Naive thymus-derived CD8-positive, alpha-beta T cell (primary cell): ENCODE measurements at regions not wholly inside any gene's neighbourhood (a gene's known extent, or its start where the extent isn't known, plus 50 kb on each side); places are given as distances from the start of the nearest gene placed in this dataset.
"Not testable (repeated sequence)": the region's sequence is repeated elsewhere in the genome, so short reads cannot be mapped to it uniquely, and the experiment has no call there.

ENCODE experiments used
- ATAC-seq, 2 donors: fragments of 150-1000 bp; cut with Tn5 transposase in 1 of 2; sonication (Bioruptor Pico), chemical (Tn5 transposase) in 1 of 2; 1 replicate in 1 of 2; 2 replicates in 1 of 2; pipeline ENCODE4 v1.10.0; 2021; ENCODE audit warnings: mild to moderate bottlenecking in 2 of 2, moderate library complexity in 2 of 2
- POLR2A ChIA-PET: fragments of 350-600 bp; sonication (Branson Sonifier 250); formaldehyde crosslinking; loops from one replicate; lab custom pipeline; 2021; ENCODE audit warnings: antibody characterized with exemption; lab: Charles Lee
- DNase-seq, 10 donors: peaks; one replicate each; pipeline versions ENCODE4 v3.0.0 to v3.0.0-alpha.2; 2020 to 2022
- H3K27ac Mint-ChIP-seq, 10 donors: one replicate each; pipeline ENCODE4 v1.8.0; 2020 to 2022; ENCODE audit warnings: mild to moderate bottlenecking in 10 of 10, mixed read lengths in 10 of 10, moderate library complexity in 4 of 10, inconsistent platforms in 1 of 10
- H3K27me3 Mint-ChIP-seq, 5 donors: one replicate each; pipeline ENCODE4 v1.8.0; 2021 to 2022; ENCODE audit warnings: mixed read lengths in 5 of 5
- H3K36me3 Mint-ChIP-seq, 3 donors: one replicate each; pipeline ENCODE4 v1.8.0; 2020 to 2022; ENCODE audit warnings: mixed read lengths in 3 of 3, mild to moderate bottlenecking in 2 of 3, inconsistent platforms in 1 of 3
- H3K4me1 Mint-ChIP-seq, 4 donors: one replicate each; pipeline ENCODE4 v1.8.0; 2021 to 2022; ENCODE audit warnings: mixed read lengths in 4 of 4
- H3K4me3 Mint-ChIP-seq, 10 donors: one replicate each; pipeline ENCODE4 v1.8.0; 2020 to 2022; ENCODE audit warnings: mild to moderate bottlenecking in 10 of 10, mixed read lengths in 10 of 10, moderate library complexity in 6 of 10, inconsistent platforms in 1 of 10
- H3K9me3 Mint-ChIP-seq, 9 donors: one replicate each; pipeline ENCODE4 v1.8.0; 2020 to 2022; ENCODE audit warnings: mixed read lengths in 9 of 9, mild to moderate bottlenecking in 3 of 9, inconsistent platforms in 1 of 9, moderate library complexity in 1 of 9

- Mint-ChIP-seq H3K4me1 (no peaks in the 10 kb centered on the region), H3K9me3 (no peaks in the 10 kb centered on the region), H3K4me3 (no peak overlapping the region), H3K27me3 (peaks cover 0 to 7% (median 2%) of the 10 kb centered on the region in 5 donors), H3K36me3 (no peaks in the 10 kb centered on the region), H3K27ac (no peak overlapping the region)
- no peak for ATAC-seq
- DNase-seq = no peak
- POLR2A ChIA-PET = no interaction called here
Observed at GRCh38 chr4:52369649-52370048, 289.5 kb downstream of the USP46 start.

GRCh38 chr4:52370576-52370975, 288.5 kb downstream of the USP46 start:
- POLR2A ChIA-PET = no interaction called here
- H3K27ac Mint-ChIP-seq = no peak overlapping the region
- peaks cover 0 to 9% (median 2%) of the 10 kb centered on the region in 5 donors for H3K27me3 Mint-ChIP-seq
- no peaks in the 10 kb centered on the region for H3K4me1 Mint-ChIP-seq
- H3K36me3 Mint-ChIP-seq = no peaks in the 10 kb centered on the region
- no peaks in the 10 kb centered on the region for H3K9me3 Mint-ChIP-seq
- no peak overlapping the region for H3K4me3 Mint-ChIP-seq
- no peak for DNase-seq
- no peak for ATAC-seq

GRCh38 chr4:52371841-52372240, 287.3 kb downstream of the USP46 start:
- no peaks in the 10 kb centered on the region for H3K36me3 Mint-ChIP-seq
- POLR2A ChIA-PET = no interaction called here
- H3K9me3 Mint-ChIP-seq = no peaks in the 10 kb centered on the region
- no peak overlapping the region for H3K4me3 Mint-ChIP-seq
- H3K4me1 Mint-ChIP-seq = no peaks in the 10 kb centered on the region
- no peak for ATAC-seq
- peaks cover 2 to 14% (median 11%) of the 10 kb centered on the region in 5 donors for H3K27me3 Mint-ChIP-seq
- DNase-seq = no peak
- H3K27ac Mint-ChIP-seq = no peak overlapping the region

GRCh38 chr4:52372269-52372668, 286.8 kb downstream of the USP46 start:
- H3K4me3 Mint-ChIP-seq = no peak overlapping the region
- H3K36me3 Mint-ChIP-seq = no peaks in the 10 kb centered on the region
- no peak for ATAC-seq
- no peaks in the 10 kb centered on the region for H3K9me3 Mint-ChIP-seq
- no peak overlapping the region for H3K27ac Mint-ChIP-seq
- no peaks in the 10 kb centered on the region for H3K4me1 Mint-ChIP-seq
- H3K27me3 Mint-ChIP-seq = peaks cover 4 to 17% (median 13%) of the 10 kb centered on the region in 5 donors
- POLR2A ChIA-PET = no interaction called here
- no peak for DNase-seq

- Mint-ChIP-seq H3K4me3 (no peak overlapping the region), H3K4me1 (no peaks in the 10 kb centered on the region), H3K36me3 (no peaks in the 10 kb centered on the region), H3K27ac (no peak overlapping the region), H3K27me3 (peaks cover 4 to 17% (median 14%) of the 10 kb centered on the region in 5 donors), H3K9me3 (no peaks in the 10 kb centered on the region)
- POLR2A ChIA-PET = no interaction called here
- no peak for DNase-seq
- no peak for ATAC-seq
Observed at GRCh38 chr4:52372747-52373146, 286.4 kb downstream of the USP46 start.

GRCh38 chr4:52373650-52374049, 285.5 kb downstream of the USP46 start:
- Mint-ChIP-seq H3K4me1 (no peaks in the 10 kb centered on the region), H3K4me3 (no peak overlapping the region), H3K27ac (no peak overlapping the region), H3K27me3 (peaks cover 8 to 23% (median 18%) of the 10 kb centered on the region in 5 donors), H3K9me3 (no peaks in the 10 kb centered on the region), H3K36me3 (no peaks in the 10 kb centered on the region)
- ATAC-seq (no peak), DNase-seq (no peak)
- POLR2A ChIA-PET = no interaction called here

GRCh38 chr4:52374877-52375276, 284.2 kb downstream of the USP46 start:
- ATAC-seq (no peak), DNase-seq (no peak)
- H3K27ac Mint-ChIP-seq = no peak overlapping the region
- peaks cover 8 to 35% (median 18%) of the 10 kb centered on the region in 5 donors for H3K27me3 Mint-ChIP-seq
- H3K4me3 Mint-ChIP-seq = no peak overlapping the region
- H3K9me3 Mint-ChIP-seq = no peaks in the 10 kb centered on the region
- POLR2A ChIA-PET = no interaction called here
- no peaks in the 10 kb centered on the region for H3K4me1 Mint-ChIP-seq
- H3K36me3 Mint-ChIP-seq = no peaks in the 10 kb centered on the region

- Mint-ChIP-seq H3K27ac (no peak overlapping the region), H3K4me1 (no peaks in the 10 kb centered on the region), H3K4me3 (no peak overlapping the region), H3K27me3 (peaks cover 6 to 44% (median 20%) of the 10 kb centered on the region in 5 donors), H3K36me3 (no peaks in the 10 kb centered on the region), H3K9me3 (no peaks in the 10 kb centered on the region)
- peak in 4 of 10 donors; percentile 2 to 31 (median 20) for DNase-seq
- ATAC-seq = no peak
- POLR2A ChIA-PET = no interaction called here
Observed at GRCh38 chr4:52376132-52376704, 282.9 kb downstream of the USP46 start.

- Mint-ChIP-seq H3K36me3 (no peaks in the 10 kb centered on the region), H3K27ac (no peak overlapping the region), H3K27me3 (peaks cover 6 to 44% (median 20%) of the 10 kb centered on the region in 5 donors), H3K9me3 (no peaks in the 10 kb centered on the region), H3K4me1 (no peaks in the 10 kb centered on the region), H3K4me3 (no peak overlapping the region)
- ATAC-seq = no peak
- no peak for DNase-seq
- POLR2A ChIA-PET = no interaction called here
Observed at GRCh38 chr4:52377563-52377962, 281.5 kb downstream of the USP46 start.

- peaks cover 0 to 10% (median 0%) of the 10 kb centered on the region in 3 donors for H3K36me3 Mint-ChIP-seq
- H3K27me3 Mint-ChIP-seq = peaks cover 0 to 27% (median 2%) of the 10 kb centered on the region in 5 donors
- H3K27ac Mint-ChIP-seq = no peak overlapping the region
- no peak for ATAC-seq
- POLR2A ChIA-PET = no interaction called here
- no peak overlapping the region for H3K4me3 Mint-ChIP-seq
- H3K9me3 Mint-ChIP-seq = peaks cover 6 to 32% (median 13%) of the 10 kb centered on the region in 9 donors
- DNase-seq = no peak
- no peaks in the 10 kb centered on the region for H3K4me1 Mint-ChIP-seq
Observed at GRCh38 chr4:52407545-52407944, 251.6 kb downstream of the USP46 start.

GRCh38 chr4:52408032-52408431, 251.1 kb downstream of the USP46 start:
- H3K27ac Mint-ChIP-seq = no peak overlapping the region
- POLR2A ChIA-PET = no interaction called here
- no peak for ATAC-seq

GRCh38 chr4:52408471-52408870, 250.6 kb downstream of the USP46 start:
- Mint-ChIP-seq H3K4me3 (no peak overlapping the region), H3K27me3 (peaks cover 0 to 37% (median 7%) of the 10 kb centered on the region in 5 donors), H3K36me3 (peaks cover 0 to 18% (median 0%) of the 10 kb centered on the region in 3 donors), H3K9me3 (peaks cover 6 to 41% (median 20%) of the 10 kb centered on the region in 9 donors), H3K27ac (no peak overlapping the region), H3K4me1 (no peaks in the 10 kb centered on the region)
- POLR2A ChIA-PET = no interaction called here
- no peak for ATAC-seq
- no peak for DNase-seq

More at GRCh38 chr4:52408032-52408431, 251.1 kb downstream of the USP46 start:
- H3K4me3 Mint-ChIP-seq = no peak overlapping the region
- peaks cover 0 to 32% (median 6%) of the 10 kb centered on the region in 5 donors for H3K27me3 Mint-ChIP-seq
- H3K4me1 Mint-ChIP-seq = no peaks in the 10 kb centered on the region
- DNase-seq = no peak
- H3K36me3 Mint-ChIP-seq = peaks cover 0 to 15% (median 0%) of the 10 kb centered on the region in 3 donors
- H3K9me3 Mint-ChIP-seq = peaks cover 6 to 37% (median 17%) of the 10 kb centered on the region in 9 donors

- H3K27ac Mint-ChIP-seq, ATAC-seq, DNase-seq, H3K4me1 Mint-ChIP-seq, POLR2A ChIA-PET, H3K4me3 Mint-ChIP-seq: not testable (repeated sequence)
- Mint-ChIP-seq H3K9me3 (peaks cover 6 to 42% (median 20%) of the 10 kb centered on the region in 9 donors), H3K27me3 (peaks cover 0 to 46% (median 7%) of the 10 kb centered on the region in 5 donors), H3K36me3 (peaks cover 0 to 18% (median 0%) of the 10 kb centered on the region in 3 donors)
Observed at GRCh38 chr4:52409766-52410165, 249.3 kb downstream of the USP46 start.

GRCh38 chr4:52410971-52411370, 248.1 kb downstream of the USP46 start:
- Mint-ChIP-seq H3K27me3 (peaks cover 0 to 36% (median 7%) of the 10 kb centered on the region in 5 donors), H3K9me3 (peaks cover 6 to 42% (median 20%) of the 10 kb centered on the region in 9 donors), H3K36me3 (peaks cover 0 to 18% (median 0%) of the 10 kb centered on the region in 3 donors), H3K4me3 (no peak overlapping the region), H3K4me1 (no peaks in the 10 kb centered on the region), H3K27ac (no peak overlapping the region)
- no peak for DNase-seq
- POLR2A ChIA-PET = no interaction called here
- ATAC-seq = no peak
